HL-60 (cell line): ENCODE measurements at regions not wholly inside any gene's neighbourhood (a gene's known extent, or its start where the extent isn't known, plus 50 kb on each side); places are given as distances from the start of the nearest gene placed in this dataset.
"Not testable (repeated sequence)": the region's sequence is repeated elsewhere in the genome, so short reads cannot be mapped to it uniquely, and the experiment has no call there.

Source experiments
- DNase-seq, 2 experiments: peaks; one replicate each; pipeline ENCODE4 v3.0.0-alpha.2; 2010 to 2020; ENCODE audit warnings: low read depth in 1 of 2, low spot score in 1 of 2
- H3K27ac ChIP-seq: fragments of 250-450 bp; sonication (Bioruptor Pico); replicated peaks from 2 replicates; pipeline ENCODE4 v1.5.1; 2020; ENCODE audit warnings: mild to moderate bottlenecking, moderate library complexity
- H3K27me3 ChIP-seq: fragments of 250-450 bp; sonication (Bioruptor Pico); 2 replicates; pipeline ENCODE4 v1.5.1; 2021; ENCODE audit warnings: mild to moderate bottlenecking, moderate library complexity; ENCODE audit not compliant: insufficient read depth, poor library complexity, severe bottlenecking
- H3K4me3 ChIP-seq: replicated peaks from 2 replicates; pipeline ENCODE4 v1.5.1; 2011; ENCODE audit warnings: mild to moderate bottlenecking, control low read depth, low read length; ENCODE audit not compliant: insufficient read depth
- GABPA ChIP-seq: IDR thresholded peaks from 2 replicates; pipeline ENCODE4 v1.6.1; 2012; ENCODE audit warnings: low read depth
- POLR2AphosphoS5 ChIP-seq: IDR thresholded peaks from 2 replicates; pipeline ENCODE4 v1.6.1; 2012; ENCODE audit warnings: low read depth
- SPI1 ChIP-seq: IDR thresholded peaks from 2 replicates; pipeline ENCODE4 v1.6.1; 2012; ENCODE audit warnings: low read depth, mild to moderate bottlenecking, borderline replicate concordance
- TF ChIP-seq, protein P1 (sequence below): IDR thresholded peaks from one replicate; pipeline ENCODE4 v1.5.1; 2011; ENCODE audit warnings: low read length, control low read depth, inconsistent platforms; ENCODE audit not compliant: insufficient read depth
- TF ChIP-seq, protein P2 (sequence below): IDR thresholded peaks from 2 replicates; pipeline ENCODE4 v1.6.1; 2012; ENCODE audit warnings: low read depth; ENCODE audit not compliant: insufficient replicate concordance

DNA sequence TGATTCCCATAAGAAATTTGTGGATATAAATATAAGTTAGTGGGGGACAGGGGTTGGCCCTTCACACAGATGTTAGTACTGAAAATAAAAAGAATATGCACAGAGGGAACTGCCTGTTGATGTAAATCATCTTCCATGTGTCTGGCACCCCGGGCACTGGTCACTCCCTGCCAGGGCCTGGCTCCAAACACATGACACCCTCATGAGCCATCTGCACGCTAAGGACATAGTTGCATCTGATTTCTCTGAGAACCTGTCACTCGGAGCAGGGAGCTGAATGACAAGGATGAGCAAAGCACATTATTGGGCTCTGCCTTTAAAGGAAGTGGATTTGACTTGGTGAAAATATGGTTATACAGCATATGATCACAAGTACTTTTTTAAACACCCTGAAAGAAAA lies 66.2 kb upstream of the TSC22D2 start:
- TF ChIP-seq SPI1 (no peak), GABPA (no peak), POLR2AphosphoS5 (no peak)
- TF ChIP-seq, protein P1, sequence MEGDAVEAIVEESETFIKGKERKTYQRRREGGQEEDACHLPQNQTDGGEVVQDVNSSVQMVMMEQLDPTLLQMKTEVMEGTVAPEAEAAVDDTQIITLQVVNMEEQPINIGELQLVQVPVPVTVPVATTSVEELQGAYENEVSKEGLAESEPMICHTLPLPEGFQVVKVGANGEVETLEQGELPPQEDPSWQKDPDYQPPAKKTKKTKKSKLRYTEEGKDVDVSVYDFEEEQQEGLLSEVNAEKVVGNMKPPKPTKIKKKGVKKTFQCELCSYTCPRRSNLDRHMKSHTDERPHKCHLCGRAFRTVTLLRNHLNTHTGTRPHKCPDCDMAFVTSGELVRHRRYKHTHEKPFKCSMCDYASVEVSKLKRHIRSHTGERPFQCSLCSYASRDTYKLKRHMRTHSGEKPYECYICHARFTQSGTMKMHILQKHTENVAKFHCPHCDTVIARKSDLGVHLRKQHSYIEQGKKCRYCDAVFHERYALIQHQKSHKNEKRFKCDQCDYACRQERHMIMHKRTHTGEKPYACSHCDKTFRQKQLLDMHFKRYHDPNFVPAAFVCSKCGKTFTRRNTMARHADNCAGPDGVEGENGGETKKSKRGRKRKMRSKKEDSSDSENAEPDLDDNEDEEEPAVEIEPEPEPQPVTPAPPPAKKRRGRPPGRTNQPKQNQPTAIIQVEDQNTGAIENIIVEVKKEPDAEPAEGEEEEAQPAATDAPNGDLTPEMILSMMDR: no peak
- TF ChIP-seq, protein P2, sequence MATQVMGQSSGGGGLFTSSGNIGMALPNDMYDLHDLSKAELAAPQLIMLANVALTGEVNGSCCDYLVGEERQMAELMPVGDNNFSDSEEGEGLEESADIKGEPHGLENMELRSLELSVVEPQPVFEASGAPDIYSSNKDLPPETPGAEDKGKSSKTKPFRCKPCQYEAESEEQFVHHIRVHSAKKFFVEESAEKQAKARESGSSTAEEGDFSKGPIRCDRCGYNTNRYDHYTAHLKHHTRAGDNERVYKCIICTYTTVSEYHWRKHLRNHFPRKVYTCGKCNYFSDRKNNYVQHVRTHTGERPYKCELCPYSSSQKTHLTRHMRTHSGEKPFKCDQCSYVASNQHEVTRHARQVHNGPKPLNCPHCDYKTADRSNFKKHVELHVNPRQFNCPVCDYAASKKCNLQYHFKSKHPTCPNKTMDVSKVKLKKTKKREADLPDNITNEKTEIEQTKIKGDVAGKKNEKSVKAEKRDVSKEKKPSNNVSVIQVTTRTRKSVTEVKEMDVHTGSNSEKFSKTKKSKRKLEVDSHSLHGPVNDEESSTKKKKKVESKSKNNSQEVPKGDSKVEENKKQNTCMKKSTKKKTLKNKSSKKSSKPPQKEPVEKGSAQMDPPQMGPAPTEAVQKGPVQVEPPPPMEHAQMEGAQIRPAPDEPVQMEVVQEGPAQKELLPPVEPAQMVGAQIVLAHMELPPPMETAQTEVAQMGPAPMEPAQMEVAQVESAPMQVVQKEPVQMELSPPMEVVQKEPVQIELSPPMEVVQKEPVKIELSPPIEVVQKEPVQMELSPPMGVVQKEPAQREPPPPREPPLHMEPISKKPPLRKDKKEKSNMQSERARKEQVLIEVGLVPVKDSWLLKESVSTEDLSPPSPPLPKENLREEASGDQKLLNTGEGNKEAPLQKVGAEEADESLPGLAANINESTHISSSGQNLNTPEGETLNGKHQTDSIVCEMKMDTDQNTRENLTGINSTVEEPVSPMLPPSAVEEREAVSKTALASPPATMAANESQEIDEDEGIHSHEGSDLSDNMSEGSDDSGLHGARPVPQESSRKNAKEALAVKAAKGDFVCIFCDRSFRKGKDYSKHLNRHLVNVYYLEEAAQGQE: no peak
- H3K27ac ChIP-seq: no peak overlapping the region
- DNase-seq: no peak
- no peak overlapping the region for H3K4me3 ChIP-seq
- peaks cover 12% of the 10 kb centered on the region for H3K27me3 ChIP-seq

DNA sequence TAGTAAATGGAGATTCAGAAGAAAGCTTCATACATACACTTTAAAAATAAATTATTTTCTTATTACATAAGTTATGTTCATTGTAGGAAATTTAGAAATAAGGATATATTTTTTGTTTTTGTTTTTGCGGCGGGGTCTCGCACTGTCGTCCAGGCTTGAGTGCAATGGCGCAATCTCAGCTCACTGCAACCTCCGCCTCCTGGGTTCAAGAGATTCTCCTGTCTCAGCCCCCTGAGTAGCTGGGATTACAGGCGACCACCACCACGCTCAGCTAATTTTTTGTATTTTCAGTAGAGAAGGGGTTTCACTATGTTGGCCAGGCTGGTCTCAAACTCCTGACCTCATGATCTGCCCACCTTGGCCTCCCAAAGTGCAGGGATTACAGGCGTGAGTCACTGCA lies 71.7 kb upstream of the TSC22D2 start:
- not testable (repeated sequence) for H3K4me3 ChIP-seq, H3K27ac ChIP-seq, DNase-seq
- H3K27me3 ChIP-seq: peaks cover 12% of the 10 kb centered on the region

DNA sequence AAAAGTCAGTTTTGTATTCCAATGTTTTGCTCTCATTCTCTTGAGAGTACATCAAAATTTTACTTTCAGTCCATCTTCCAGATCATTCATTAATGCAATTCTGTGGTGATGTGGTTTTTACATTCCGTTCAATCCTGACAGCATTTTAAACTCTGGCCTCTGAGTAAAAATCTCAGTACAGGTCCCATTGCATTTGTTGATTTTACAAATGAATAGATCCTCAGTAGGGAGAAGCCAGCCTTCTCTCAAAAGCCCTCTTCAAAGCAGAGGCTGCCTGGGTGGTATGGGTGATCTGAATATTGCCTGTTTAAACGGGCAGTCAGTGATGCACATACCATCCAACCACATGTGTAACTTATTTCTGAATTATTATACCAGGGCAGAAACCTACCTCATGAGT lies 72.5 kb upstream of the TSC22D2 start:
- peaks cover 12% of the 10 kb centered on the region for H3K27me3 ChIP-seq
- H3K4me3 ChIP-seq: no peak overlapping the region
- H3K27ac ChIP-seq: no peak overlapping the region
- no peak for TF ChIP-seq SPI1
- TF ChIP-seq, protein P1: no peak
- TF ChIP-seq, protein P2: no peak
- TF ChIP-seq GABPA: no peak
- no peak for TF ChIP-seq POLR2AphosphoS5
- DNase-seq: no peak

DNA sequence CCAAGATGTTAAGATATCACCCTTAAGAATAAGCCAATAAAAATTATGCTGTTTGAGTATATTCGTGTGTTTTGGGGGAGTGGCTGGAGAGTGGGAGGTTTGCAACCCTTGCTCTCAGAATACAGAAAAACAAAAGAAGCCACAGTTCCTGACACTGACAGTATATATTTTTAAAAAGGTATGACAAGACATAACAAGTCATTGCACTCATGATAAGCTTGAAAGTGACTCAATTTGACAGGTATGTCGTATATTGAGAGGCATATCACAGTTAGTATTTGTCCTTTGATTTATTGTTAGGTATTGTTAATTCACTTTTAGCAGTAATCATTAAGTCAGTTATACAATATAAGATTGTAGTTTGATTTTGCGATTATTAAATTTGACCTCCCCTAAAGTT lies 73.1 kb upstream of the TSC22D2 start:
- Histone ChIP-seq H3K4me3 (no peak overlapping the region), H3K27ac (no peak overlapping the region), H3K27me3 (peaks cover 12% of the 10 kb centered on the region)
- TF ChIP-seq, protein P2: no peak
- TF ChIP-seq POLR2AphosphoS5: no peak
- DNase-seq: no peak
